Suprapubic skin (tissue), 4 donors: ENCODE measurements at regions not wholly inside any gene's neighbourhood (a gene's known extent, or its start where the extent isn't known, plus 50 kb on each side); places are given as distances from the start of the nearest gene placed in this dataset.

ENCODE experiments used
- CTCF ChIP-seq, 2 donors: fragments of 200-600 bp in 1 of 2; fragments of 450-650 bp in 1 of 2; sonication (generic) in 1 of 2; IDR thresholded peaks; one replicate each; pipeline ENCODE4 v1.5.1; 2016 to 2019; ENCODE audit warnings: antibody characterized with exemption in 2 of 2, mild to moderate bottlenecking in 1 of 2, moderate library complexity in 1 of 2
- EP300 ChIP-seq: sonication (generic); formaldehyde crosslinking; IDR thresholded peaks from one replicate; pipeline ENCODE4 v1.6.1; 2017; ENCODE audit warnings: antibody characterized with exemption
- POLR2A ChIP-seq, 2 donors: fragments of 450-650 bp; IDR thresholded peaks; one replicate each; pipeline ENCODE4 v1.6.1; 2017; ENCODE audit warnings: antibody characterized with exemption in 2 of 2, mild to moderate bottlenecking in 2 of 2, moderate library complexity in 2 of 2
- POLR2AphosphoS5 ChIP-seq, 3 donors: sonication (generic); formaldehyde crosslinking; IDR thresholded peaks; one replicate each; pipeline ENCODE4 v1.6.1; 2017; ENCODE audit warnings: antibody characterized with exemption in 3 of 3

GRCh38 chr3:124448954-124449353 is 281.3 kb upstream of the UMPS start:
- TF ChIP-seq POLR2AphosphoS5 (IDR thresholded peaks at IDR 0.05) (no peak), CTCF (IDR thresholded peaks at IDR 0.05) (no peak), POLR2A (IDR thresholded peaks at IDR 0.05) (no peak), EP300 (no peak)
